Choroid plexus epithelial cell (primary cell): ENCODE measurements at regions not wholly inside any gene's neighbourhood (a gene's known extent, or its start where the extent isn't known, plus 50 kb on each side); places are given as distances from the start of the nearest gene placed in this dataset.
"Not testable (repeated sequence)": the region's sequence is repeated elsewhere in the genome, so short reads cannot be mapped to it uniquely, and the experiment has no call there.

Experiments used
- DNase-seq: peaks from one replicate; pipeline ENCODE4 v3.0.0-alpha.2; 2010; ENCODE audit warnings: low read depth
- H3K4me3 ChIP-seq: 2 replicates; pipeline ENCODE4 v1.5.1; 2011; ENCODE audit warnings: low read depth, mild to moderate bottlenecking, control low read depth, low read length, moderate library complexity
- CTCF ChIP-seq: conservative IDR thresholded peaks from 2 replicates; pipeline ENCODE4 v1.5.1; 2011; ENCODE audit warnings: low read depth, mild to moderate bottlenecking, control low read depth, inconsistent platforms, low read length, moderate library complexity

GRCh38 chr3:83226751-83227150, 1465.3 kb upstream of the GBE1 start:
- no peak overlapping the region for H3K4me3 ChIP-seq
- no peak for DNase-seq
- no peak for TF ChIP-seq CTCF

GRCh38 chr3:83224101-83224868, 1462.8 kb upstream of the GBE1 start:
- no peak for TF ChIP-seq CTCF
- H3K4me3 ChIP-seq, result no peak overlapping the region
- peak; percentile 89 for DNase-seq

GRCh38 chr3:83218383-83219200, 1457.1 kb upstream of the GBE1 start:
- H3K4me3 ChIP-seq, result no peak overlapping the region
- DNase-seq, result no peak
- no peak for TF ChIP-seq CTCF

- not testable (repeated sequence) for DNase-seq, H3K4me3 ChIP-seq
Observed at GRCh38 chr3:83217595-83218118, 1456.2 kb upstream of the GBE1 start.

- no peak overlapping the region for H3K4me3 ChIP-seq
- no peak for DNase-seq
- no peak for TF ChIP-seq CTCF
Observed at GRCh38 chr3:83216919-83217594, 1455.6 kb upstream of the GBE1 start.

- H3K4me3 ChIP-seq, result no peak overlapping the region
- TF ChIP-seq CTCF, result no peak
- no peak for DNase-seq
Observed at GRCh38 chr3:83195243-83195642, 1433.8 kb upstream of the GBE1 start.

GRCh38 chr3:83193526-83193925, 1432.1 kb upstream of the GBE1 start:
- no peak overlapping the region for H3K4me3 ChIP-seq
- DNase-seq, result peak; percentile 53
- TF ChIP-seq CTCF, result no peak
